T47D (cell line): ENCODE measurements at regions not wholly inside any gene's neighbourhood (a gene's known extent, or its start where the extent isn't known, plus 50 kb on each side); places are given as distances from the start of the nearest gene placed in this dataset.

Source experiments
- DNase-seq, 2 experiments: peaks; one replicate each; pipeline versions ENCODE4 v3.0.0 to v3.0.0-alpha.2; 2011 to 2012; ENCODE audit warnings: low read depth in 1 of 2, low spot score in 1 of 2
- JUND ChIP-seq: IDR thresholded peaks from 2 replicates; pipeline ENCODE4 v1.6.1; 2012; ENCODE audit warnings: low read depth
- in situ Hi-C: cut with HindIII; loops from 2 replicates; pipeline ENCODE4 v1.10.0; 2016; ENCODE audit warnings: low sequenced_read_pairs, low pct_unique_long_range_greater_than_20kb

GRCh38 chr10:117667831-117668230, 125.3 kb downstream of the EMX2 start:
- TF ChIP-seq JUND, result no peak
- DNase-seq, result no peak
- in situ Hi-C loops, result no loop called here

DNA sequence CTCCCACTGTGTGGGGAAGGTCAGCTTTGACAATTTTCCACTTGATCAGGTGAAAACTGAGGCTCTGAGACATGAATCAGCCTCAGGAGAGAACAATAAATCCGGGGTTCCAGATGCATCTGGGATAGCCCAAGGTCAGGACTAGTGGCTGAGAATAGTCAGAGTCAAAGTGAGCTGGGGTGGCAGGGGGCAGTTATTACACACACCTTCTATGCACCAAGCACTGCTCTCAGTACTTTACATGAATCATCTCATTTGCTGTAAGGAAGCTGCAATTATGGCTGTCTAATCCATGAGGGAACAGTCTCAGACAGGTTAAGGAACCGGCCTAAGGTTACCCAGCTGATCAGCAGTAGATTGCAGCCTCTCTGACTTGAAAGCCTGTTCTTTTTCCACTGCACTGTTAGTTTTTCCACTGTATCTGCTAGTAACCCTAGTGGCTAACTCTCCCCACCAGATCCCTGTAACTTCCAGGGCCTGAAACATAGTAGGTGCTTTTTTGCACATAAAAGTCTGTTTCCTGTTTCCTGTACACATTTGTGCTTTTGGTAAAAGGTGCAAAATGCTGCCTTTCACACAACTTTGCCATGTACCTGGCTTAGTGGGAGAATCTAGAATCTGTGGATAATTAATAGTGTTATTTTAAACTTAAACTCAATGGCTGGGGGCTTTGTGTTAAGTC, 125.9 kb downstream of the EMX2 start:
- in situ Hi-C loops, result no loop called here
- no peak for TF ChIP-seq JUND
- no peak for DNase-seq

GRCh38 chr10:117669122-117669521, 126.6 kb downstream of the EMX2 start:
- in situ Hi-C loops, result no loop called here
- no peak for TF ChIP-seq JUND
- DNase-seq, result no peak

DNA sequence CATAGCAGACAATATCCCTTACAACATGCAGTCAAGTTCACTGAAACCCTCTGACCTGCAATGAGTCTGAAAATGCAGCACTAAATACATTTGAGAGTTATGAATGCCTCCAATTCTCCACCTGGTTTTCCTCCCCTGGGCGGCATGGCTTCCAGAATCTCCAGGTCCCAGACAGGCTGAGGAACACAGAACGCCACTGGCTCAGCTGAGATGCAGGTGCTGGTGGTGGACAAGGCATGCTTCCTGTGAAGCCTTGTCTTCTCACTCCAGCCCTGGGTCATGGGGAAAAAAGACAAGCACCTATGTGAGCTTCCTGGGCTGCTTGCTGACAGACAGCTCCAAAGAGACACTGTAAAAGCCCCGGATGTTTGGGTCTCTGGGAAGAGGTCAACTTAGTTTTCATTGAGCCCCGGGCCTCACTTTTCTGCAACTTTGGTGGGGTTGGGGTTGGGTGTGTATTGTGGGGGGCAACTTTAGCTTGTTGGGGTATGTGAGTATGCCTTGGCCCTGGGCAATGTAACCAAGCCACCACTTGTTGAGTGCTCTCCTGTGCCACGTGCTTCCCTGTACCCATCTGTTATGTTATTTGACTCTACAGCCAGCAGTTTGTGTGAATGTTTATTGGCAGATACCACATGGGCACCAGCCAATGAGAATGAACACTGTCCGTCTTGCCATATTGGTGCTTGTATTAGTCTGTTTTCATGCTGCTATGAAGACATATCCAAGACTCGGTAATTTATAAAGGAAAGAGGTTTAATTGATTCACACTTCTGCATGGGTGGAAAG, 127.8 kb downstream of the EMX2 start:
- no peak for DNase-seq
- TF ChIP-seq JUND, result no peak
- in situ Hi-C loops, result no loop called here

DNA sequence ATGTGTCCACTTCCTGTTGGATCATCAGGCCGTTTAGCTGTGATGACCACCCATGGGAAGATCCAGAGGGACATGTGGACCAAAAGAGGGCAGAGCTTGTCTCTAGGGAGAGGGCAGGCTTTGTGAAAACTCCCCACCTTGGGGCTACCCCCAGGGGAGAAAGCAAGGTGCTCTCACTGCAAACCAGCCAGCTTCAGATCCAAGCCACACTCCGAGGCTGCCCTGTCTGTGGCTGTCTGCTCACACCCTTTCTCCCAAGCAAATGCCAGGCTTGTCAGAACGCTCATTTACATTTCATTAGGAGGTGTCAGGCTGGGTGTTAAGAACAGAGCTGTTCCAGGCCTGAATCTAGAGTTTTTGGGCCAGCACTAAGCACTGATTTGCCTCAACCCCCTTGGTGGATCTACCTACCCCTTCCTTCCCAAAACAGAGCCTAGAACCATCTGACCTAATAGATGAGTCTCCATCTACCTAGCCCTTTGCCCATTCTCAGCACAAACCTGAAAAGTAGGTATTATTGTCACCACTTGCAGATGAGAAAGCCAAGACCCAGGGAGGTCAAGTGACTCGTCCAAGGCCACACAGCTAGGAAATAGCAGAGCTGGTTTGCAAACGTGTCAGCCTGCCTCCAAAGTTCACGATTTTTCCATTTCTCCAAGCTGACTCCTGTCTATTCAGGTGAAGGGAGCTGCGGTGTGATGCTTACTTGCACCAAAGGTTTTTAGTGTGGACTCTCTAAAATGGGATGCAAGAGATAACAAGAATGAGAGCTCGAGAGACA, 130.9 kb downstream of the EMX2 start:
- DNase-seq, result no peak
- in situ Hi-C loops, result no loop called here
- no peak for TF ChIP-seq JUND

DNA sequence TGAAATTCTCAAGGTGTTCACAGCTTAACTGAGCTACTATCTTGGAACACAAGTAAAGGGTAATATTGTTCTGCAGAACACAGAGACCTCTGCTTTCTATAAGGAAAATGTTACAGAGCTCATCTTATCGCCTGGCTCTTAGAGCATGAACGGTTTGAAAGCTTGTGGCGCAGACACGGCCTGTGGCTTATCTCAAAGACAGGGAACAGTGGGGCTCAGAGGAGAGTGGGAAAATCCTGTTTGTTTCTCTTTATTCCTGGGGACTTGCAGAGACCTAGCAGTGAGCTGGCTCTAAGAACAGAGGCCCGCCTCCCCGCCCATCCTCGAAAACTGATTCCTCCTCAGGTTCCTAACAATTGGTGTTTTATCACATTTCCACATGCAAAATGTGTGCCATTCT, 131.7 kb downstream of the EMX2 start:
- DNase-seq, result no peak
- TF ChIP-seq JUND, result no peak
- in situ Hi-C loops, result no loop called here

DNA sequence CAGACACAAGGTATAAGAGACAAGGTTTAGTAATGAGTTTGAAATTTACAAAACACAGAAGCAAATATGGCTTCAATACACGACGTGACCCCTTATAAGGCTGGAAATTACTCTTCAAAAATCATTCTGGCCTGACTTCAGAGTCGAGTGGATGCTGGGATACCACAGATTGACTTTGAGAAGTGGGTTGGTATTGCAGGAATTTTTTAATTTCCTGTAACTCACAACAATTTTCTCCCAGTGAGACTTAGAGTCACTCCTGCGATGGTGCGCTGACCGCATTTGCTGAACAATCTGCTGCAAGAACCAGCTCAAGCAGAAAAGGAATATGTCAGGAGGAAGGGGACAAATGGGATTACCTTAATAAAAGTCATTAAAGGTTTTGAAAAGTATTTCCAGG, 132.1 kb downstream of the EMX2 start:
- in situ Hi-C loops, result no loop called here
- no peak for DNase-seq
- TF ChIP-seq JUND, result no peak

DNA sequence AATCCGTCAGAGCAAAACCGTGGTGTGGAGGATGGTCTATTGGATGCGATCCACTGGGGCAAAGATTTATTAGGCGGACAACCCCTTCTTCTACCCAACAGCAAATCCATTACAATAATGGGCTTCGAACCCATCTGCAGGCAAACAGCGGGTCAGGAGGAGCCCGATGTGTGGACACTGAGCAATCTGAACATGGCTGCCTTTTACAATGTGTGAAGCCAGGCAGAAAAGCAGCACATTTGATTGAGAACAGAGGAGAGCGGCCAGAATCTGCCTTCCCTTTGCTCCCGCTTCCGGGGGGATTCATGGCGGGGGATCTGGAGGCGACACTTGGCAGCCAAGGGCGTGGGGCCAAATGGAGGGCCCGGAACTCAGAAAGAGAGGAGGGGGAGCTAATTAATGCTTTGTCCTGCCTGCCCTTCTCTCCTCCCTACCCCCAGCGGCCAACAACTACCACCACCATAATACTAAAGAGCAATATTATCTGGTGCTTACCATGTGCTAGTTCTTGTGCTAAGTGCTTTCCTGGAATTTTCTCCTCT, 133.0 kb downstream of the EMX2 start:
- in situ Hi-C loops, result no loop called here
- no peak for TF ChIP-seq JUND
- no peak for DNase-seq

DNA sequence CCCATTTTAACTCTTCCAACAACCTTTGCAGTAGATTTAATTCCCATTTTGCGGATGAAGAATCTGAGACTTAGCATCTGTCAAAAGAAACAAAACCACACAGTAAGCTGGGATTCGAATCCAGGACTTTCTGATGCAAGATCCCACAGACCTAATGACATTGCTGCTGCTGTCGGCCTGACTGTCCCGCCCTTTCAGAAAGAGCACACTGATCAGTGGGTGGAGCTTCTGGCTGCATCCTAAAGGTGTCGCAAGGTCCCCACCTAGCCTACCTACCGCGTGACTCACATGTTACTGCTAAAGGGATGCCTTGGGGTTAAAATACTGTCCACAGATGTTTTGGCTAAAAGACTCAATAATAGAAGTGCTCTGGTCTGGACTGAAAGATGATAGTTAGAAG, 134.7 kb downstream of the EMX2 start:
- DNase-seq, result no peak
- TF ChIP-seq JUND, result no peak
- in situ Hi-C loops, result no loop called here

GRCh38 chr10:117677890-117678500, 135.4 kb downstream of the EMX2 start:
- no peak for TF ChIP-seq JUND
- in situ Hi-C loops, result no loop called here
- no peak for DNase-seq

GRCh38 chr10:117680601-117681000, 138.1 kb downstream of the EMX2 start:
- TF ChIP-seq JUND, result no peak
- no peak for DNase-seq
- in situ Hi-C loops, result no loop called here

- TF ChIP-seq JUND, result no peak
- in situ Hi-C loops, result no loop called here
- no peak for DNase-seq
Measured at GRCh38 chr10:117681104-117681503, 138.6 kb downstream of the EMX2 start.

DNA sequence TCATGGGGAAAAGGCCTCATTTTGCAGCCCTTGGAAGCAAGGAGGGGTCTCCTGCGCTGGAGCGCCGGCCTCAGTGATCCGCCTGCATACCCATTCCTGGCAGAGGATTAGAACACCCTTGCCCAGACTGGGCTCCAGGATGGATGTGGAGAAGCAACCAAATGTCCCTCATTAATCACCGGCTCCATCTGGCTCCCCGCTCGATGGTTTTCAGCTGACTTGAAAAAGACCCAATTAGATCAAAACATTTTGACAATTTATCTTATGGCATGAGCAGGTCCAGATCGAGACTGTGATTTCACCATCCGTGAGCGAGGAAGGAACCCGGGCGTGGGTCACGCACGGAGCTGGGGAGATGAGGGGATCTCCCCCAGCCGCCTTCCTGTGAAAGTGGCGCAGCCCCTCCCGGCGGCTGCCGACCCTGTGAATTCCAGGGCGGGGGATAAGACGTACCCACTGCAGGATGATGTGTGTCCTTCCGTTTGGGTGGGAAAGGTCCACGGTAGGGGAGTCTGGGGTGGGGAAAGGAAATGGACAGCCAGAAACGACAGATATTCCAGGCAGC, 141.6 kb downstream of the EMX2 start:
- no peak for DNase-seq
- in situ Hi-C loops, result no loop called here
- no peak for TF ChIP-seq JUND
